Ovary (tissue), 7 donors: ENCODE measurements at regions not wholly inside any gene's neighbourhood (a gene's known extent, or its start where the extent isn't known, plus 50 kb on each side); places are given as distances from the start of the nearest gene placed in this dataset.

Experiments used
- DNase-seq, 5 donors: peaks; one replicate each; pipeline ENCODE4 v3.0.0-alpha.2; 2019 to 2020
- H3K27ac ChIP-seq, 2 donors: fragments of 200-600 bp; one replicate each; pipeline versions ENCODE4 v1.5.1 to v1.8.0; 2019 to 2022
- H3K27me3 ChIP-seq: fragments of 200-600 bp; one replicate; pipeline ENCODE4 v1.8.0; 2022
- H3K36me3 ChIP-seq: fragments of 200-600 bp; sonication (generic); one replicate; pipeline ENCODE4 v1.5.1; 2019
- H3K4me1 ChIP-seq: one replicate; pipeline ENCODE4 v1.8.1; 2013; ENCODE audit warnings: mild to moderate bottlenecking, moderate library complexity; ENCODE audit not compliant: insufficient read depth
- H3K4me3 ChIP-seq: fragments of 200-600 bp; sonication (generic); one replicate; pipeline ENCODE4 v1.5.1; 2017
- H3K9me3 ChIP-seq, 2 donors: fragments of 200-600 bp in 1 of 2; sonication (generic) in 1 of 2; one replicate each; pipeline versions ENCODE4 v1.5.1 to v1.8.1; 2013 to 2019; ENCODE audit warnings: mild to moderate bottlenecking in 1 of 2, moderate library complexity in 1 of 2
- EP300 ChIP-seq: sonication (generic); formaldehyde crosslinking; IDR thresholded peaks from one replicate; pipeline ENCODE4 v1.6.1; 2017; ENCODE audit warnings: antibody characterized with exemption
- POLR2A ChIP-seq: fragments of 450-650 bp; IDR thresholded peaks from one replicate; pipeline ENCODE4 v1.6.1; 2017; ENCODE audit warnings: antibody characterized with exemption, mild to moderate bottlenecking, moderate library complexity
- WGBS, 3 donors: extraction: QIAGEN DNeasy Blood & Tissue Kit in 1 of 3; methylation state at CpG; one replicate each; pipeline versions ENCODE4 v1.1.5 to v1.1.7; 2013 to 2017; 5-methylcytosine and 5-hydroxymethylcytosine counted together
- intact Hi-C, 4 donors: fragments of 100-400 bp; cut with DNase I; formaldehyde crosslinking; loops; one replicate each; pipeline versions ENCODE4 v1.11.0 to v1.15.1; 2022 to 2023
- TF ChIP-seq, protein P1 (sequence below), 3 donors: fragments of 450-650 bp in 2 of 3; fragments of 200-600 bp in 1 of 3; IDR thresholded peaks; one replicate each; pipeline versions ENCODE4 v1.5.1 to v1.8.0; 2016 to 2022; ENCODE audit warnings: antibody characterized with exemption in 3 of 3, mild to moderate bottlenecking in 1 of 3
- donor health status: DM: no; HTN: no; CAD: no; lungs with moderate emphysema.
- donor health status: DM: no; HTN: no; CAD: no.
- donor health status: Bipolar disorder and iron deficiency.
- donor health status: DM: no; HTN: no; CAD: no.
- donor health status: DM: yes; HTN: yes; CAD: no.

DNA sequence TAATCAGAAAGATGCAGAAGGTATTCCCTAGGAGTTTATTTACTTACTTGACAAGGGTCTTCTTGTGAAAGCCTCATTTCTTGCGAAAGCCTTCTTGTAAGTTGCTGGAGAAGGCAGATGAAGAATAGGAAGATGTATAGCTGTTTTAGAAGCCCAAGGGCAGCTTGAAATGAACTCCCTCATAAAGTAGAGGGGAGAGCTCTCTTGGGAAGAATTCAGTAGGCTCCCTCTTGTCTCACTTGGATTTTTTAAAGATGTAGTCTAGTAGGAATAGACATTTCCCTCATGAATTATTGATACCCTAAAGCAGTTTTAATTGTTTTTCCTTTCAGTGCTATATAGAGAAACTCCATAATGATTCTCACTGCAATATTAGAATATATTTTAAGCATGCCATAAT, 639.2 kb upstream of the CXADR start:
- DNase-seq = no peak
- H3K4me1 ChIP-seq = no peaks in the 10 kb centered on the region
- WGBS, 3 donors = 95 to 97% (median 97%) methylated on average over 1 of the region's 1 CpG

DNA sequence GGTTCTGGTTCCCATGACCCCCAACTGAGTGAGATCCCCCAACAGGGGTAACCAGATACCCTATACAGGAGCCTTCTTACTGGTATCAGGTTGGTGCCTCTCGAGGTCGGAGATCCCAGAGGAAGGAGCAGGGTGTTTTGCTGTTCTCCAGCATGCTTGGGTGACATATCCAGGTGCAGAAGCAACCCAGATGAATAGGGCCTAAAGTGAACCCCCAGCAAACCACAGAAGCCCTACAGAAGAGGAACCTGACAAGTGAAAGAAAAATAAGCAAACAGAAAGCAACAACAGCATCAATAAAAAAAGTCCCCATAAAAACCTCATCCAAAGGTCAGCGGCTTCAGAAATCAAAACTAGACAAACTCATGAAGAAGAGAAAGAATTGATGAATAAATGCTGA, 633.4 kb upstream of the CXADR start:
- Histone ChIP-seq H3K4me1 (no peaks in the 10 kb centered on the region), H3K4me3 (no peak overlapping the region), H3K9me3 (no peaks in the 10 kb centered on the region), H3K27me3 (no peaks in the 10 kb centered on the region), H3K36me3 (no peaks in the 10 kb centered on the region), H3K27ac (no peak overlapping the region)
- no peak for DNase-seq
- WGBS, 3 donors = 93 to 96% (median 95%) methylated on average over 3 of the region's 3 CpGs
- TF ChIP-seq POLR2A (no peak), EP300 (no peak)
- TF ChIP-seq, protein P1, sequence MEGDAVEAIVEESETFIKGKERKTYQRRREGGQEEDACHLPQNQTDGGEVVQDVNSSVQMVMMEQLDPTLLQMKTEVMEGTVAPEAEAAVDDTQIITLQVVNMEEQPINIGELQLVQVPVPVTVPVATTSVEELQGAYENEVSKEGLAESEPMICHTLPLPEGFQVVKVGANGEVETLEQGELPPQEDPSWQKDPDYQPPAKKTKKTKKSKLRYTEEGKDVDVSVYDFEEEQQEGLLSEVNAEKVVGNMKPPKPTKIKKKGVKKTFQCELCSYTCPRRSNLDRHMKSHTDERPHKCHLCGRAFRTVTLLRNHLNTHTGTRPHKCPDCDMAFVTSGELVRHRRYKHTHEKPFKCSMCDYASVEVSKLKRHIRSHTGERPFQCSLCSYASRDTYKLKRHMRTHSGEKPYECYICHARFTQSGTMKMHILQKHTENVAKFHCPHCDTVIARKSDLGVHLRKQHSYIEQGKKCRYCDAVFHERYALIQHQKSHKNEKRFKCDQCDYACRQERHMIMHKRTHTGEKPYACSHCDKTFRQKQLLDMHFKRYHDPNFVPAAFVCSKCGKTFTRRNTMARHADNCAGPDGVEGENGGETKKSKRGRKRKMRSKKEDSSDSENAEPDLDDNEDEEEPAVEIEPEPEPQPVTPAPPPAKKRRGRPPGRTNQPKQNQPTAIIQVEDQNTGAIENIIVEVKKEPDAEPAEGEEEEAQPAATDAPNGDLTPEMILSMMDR (IDR thresholded peaks at IDR 0.05) = no peak
- intact Hi-C loops = no loop called here

More for the DNA sequence above, 639.2 kb upstream of the CXADR start:
- TF ChIP-seq POLR2A (no peak), EP300 (no peak)
- TF ChIP-seq, protein P1 (IDR thresholded peaks at IDR 0.05) = no peak
- H3K36me3 ChIP-seq = no peaks in the 10 kb centered on the region
- no peak overlapping the region for H3K27ac ChIP-seq
- intact Hi-C loops = no loop called here
- no peaks in the 10 kb centered on the region for H3K9me3 ChIP-seq
- no peak overlapping the region for H3K4me3 ChIP-seq
- H3K27me3 ChIP-seq = no peaks in the 10 kb centered on the region

DNA sequence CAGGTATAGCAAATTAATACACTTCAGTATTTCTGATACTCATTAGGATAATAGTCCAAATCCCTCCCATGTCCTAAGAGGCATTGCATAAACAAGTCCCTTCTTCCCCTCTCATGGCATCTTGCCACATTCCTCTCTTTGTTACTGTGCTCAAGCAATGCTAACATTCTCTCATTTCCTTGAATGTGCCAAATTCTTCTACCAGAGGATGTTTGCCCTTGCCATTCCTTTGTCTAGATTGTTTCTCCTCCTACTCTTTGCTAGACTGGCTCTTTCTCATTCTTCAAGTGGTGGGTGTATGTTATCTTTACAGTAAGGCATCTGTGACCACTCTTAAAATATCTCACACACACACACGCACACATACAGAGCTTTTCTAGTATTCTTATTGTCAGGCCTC, 621.0 kb upstream of the CXADR start:
- DNase-seq = no peak
- WGBS, 3 donors = 41 to 62% (median 56%) methylated on average over 1 of the region's 1 CpG
- H3K9me3 ChIP-seq = no peaks in the 10 kb centered on the region
- H3K36me3 ChIP-seq = no peaks in the 10 kb centered on the region
- no peak overlapping the region for H3K4me3 ChIP-seq
- TF ChIP-seq EP300 = no peak
- TF ChIP-seq POLR2A = no peak
- TF ChIP-seq, protein P1 (IDR thresholded peaks at IDR 0.05) = no peak
- no peak overlapping the region for H3K27ac ChIP-seq
- no peaks in the 10 kb centered on the region for H3K4me1 ChIP-seq
- intact Hi-C loops = no loop called here
- H3K27me3 ChIP-seq = no peaks in the 10 kb centered on the region

DNA sequence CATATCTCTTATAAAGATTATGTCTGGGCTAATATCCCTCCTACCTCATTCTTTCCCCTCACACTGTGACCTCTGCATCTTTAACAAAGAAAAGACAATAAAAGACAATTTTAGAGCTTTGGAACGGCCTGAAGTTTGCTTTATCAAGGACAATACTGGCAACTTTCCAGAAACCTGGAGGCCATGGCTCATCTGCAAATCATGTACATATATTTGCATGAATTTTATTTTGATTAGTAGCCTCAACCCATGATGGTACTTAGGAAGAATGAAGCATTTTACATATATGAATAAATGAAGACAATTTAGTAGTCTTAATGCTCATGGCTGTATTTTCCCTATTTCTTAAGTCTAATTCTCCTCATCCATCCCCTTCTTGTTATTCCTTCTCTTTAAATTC, 612.2 kb upstream of the CXADR start:
- Histone ChIP-seq H3K27me3 (no peaks in the 10 kb centered on the region), H3K4me3 (no peak overlapping the region), H3K36me3 (no peaks in the 10 kb centered on the region), H3K9me3 (no peaks in the 10 kb centered on the region), H3K27ac (no peak overlapping the region), H3K4me1 (no peaks in the 10 kb centered on the region)
- WGBS, 3 donors = 29 to 52% (median 41%) methylated on average over 1 of the region's 1 CpG
- DNase-seq = no peak
- intact Hi-C loops = no loop called here
- TF ChIP-seq, protein P1 (IDR thresholded peaks at IDR 0.05) = no peak
- TF ChIP-seq POLR2A (no peak), EP300 (no peak)

DNA sequence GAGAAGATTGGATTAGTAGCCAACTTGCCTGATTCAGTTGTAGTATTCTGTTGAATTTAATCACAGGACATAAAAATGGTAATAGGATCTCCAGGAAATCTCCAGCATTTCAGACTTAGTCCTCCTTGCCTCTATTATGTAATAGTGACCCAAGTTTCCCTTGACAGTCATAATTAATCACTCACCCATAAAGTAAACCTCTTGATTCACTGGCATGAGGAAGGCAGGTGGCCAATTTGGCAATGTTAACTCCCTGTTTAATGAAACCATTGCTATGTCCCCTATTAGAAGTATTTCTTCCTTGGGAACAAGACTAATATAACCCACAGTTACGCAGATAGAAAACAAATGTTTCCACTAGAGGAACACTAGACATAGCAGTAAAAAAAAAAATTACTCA, 604.8 kb upstream of the CXADR start:
- Histone ChIP-seq H3K9me3 (no peaks in the 10 kb centered on the region), H3K4me1 (no peaks in the 10 kb centered on the region), H3K36me3 (no peaks in the 10 kb centered on the region), H3K27me3 (no peaks in the 10 kb centered on the region), H3K27ac (no peak overlapping the region), H3K4me3 (no peak overlapping the region)
- no peak for DNase-seq
- TF ChIP-seq, protein P1 (IDR thresholded peaks at IDR 0.05) = no peak
- no peak for TF ChIP-seq POLR2A
- no peak for TF ChIP-seq EP300
- intact Hi-C loops = no loop called here
- 72 to 96% (median 90%) methylated on average over 1 of the region's 1 CpG for WGBS, 3 donors
